Testis (tissue), 2 donors: ENCODE measurements at regions not wholly inside any gene's neighbourhood (a gene's known extent, or its start where the extent isn't known, plus 50 kb on each side); places are given as distances from the start of the nearest gene placed in this dataset.

Experiments
- CTCF ChIP-seq, 3 experiments: fragments of 450-650 bp in 2 of 3; fragments of 200-600 bp in 1 of 3; sonication (generic) in 1 of 3; IDR thresholded peaks; one replicate each; pipeline ENCODE4 v1.5.1; 2016 to 2019; ENCODE audit warnings: antibody characterized with exemption in 3 of 3, mild to moderate bottlenecking in 2 of 3, moderate library complexity in 1 of 3
- POLR2A ChIP-seq: fragments of 450-650 bp; IDR thresholded peaks from one replicate; pipeline ENCODE4 v1.6.1; 2017; ENCODE audit warnings: antibody characterized with exemption, mild to moderate bottlenecking, moderate library complexity

- peak; percentile 37 to 86 (median 62) for TF ChIP-seq CTCF (IDR thresholded peaks at IDR 0.05)
- no peak for TF ChIP-seq POLR2A
These were observed 204.9 kb downstream of the GBA3 start for GRCh38 chr4:22897520-22898108.
